ENCODE measurements at regions not wholly inside any gene's neighbourhood (a gene's known extent, or its start where the extent isn't known, plus 50 kb on each side); places are given as distances from the start of the nearest gene placed in this dataset.

- TF ChIP-seq TAF1 (IDR thresholded peaks at IDR 0.05; ENCODE audit: control insufficient read depth, extremely low read depth, insufficient read depth, low read length, severe bottlenecking) (no peak), NONO (IDR thresholded peaks at IDR 0.05; ENCODE audit: low read depth in 2 of 2, low read length in 1 of 2) (no peak), ZNF431 (CRISPR knock-in tag; IDR thresholded peaks at IDR 0.05) (no peak), ZNF253 (CRISPR knock-in tag; conservative IDR thresholded peaks at IDR 0.05) (no peak), E4F1 (CRISPR knock-in tag; IDR thresholded peaks at IDR 0.05; ENCODE audit: borderline replicate concordance) (no peak), MEIS2 (IDR thresholded peaks at IDR 0.05; ENCODE audit: partially characterized antibody) (no peak)
Measured at GRCh38 chr10:123269675-123270074, 115.5 kb downstream of the BUB3 start (continued).

DNA sequence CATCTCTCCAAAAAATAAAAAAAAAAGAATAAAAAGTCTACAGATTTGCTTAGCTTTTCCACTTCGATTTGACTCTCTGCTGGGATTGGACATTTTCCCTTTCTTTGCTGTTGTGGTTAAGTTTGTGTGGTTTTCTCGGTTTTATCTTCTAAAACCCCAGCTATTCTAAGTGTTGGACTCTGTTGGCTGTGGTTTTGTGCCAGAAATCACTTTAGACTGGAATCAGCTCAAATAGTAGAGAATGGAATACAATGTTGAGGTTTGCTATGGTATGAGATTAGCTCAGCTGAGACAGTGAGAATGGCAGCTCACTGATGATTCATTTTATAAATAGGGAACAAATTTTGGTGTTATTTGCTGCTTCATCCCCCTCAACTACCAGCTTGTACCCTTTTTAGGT lies 116.0 kb downstream of the BUB3 start:
- H3K36me3 ChIP-seq (ENCODE audit: control insufficient read depth, insufficient read depth, low read length) = no peaks in the 10 kb centered on the region
- intact Hi-C loops (cut with micrococcal nuclease) (loop anchor here (5.0 to 10.0 kb wide), 2 partner anchors 138 to 225 kb away; no protein-coding TSS in a partner anchor), in situ Hi-C loops (cut with MboI) (no loop called here)
- H3K79me2 ChIP-seq (ENCODE audit: control insufficient read depth, insufficient read depth, low read length) = no peaks in the 10 kb centered on the region
- H3K9ac ChIP-seq (ENCODE audit: insufficient read depth in 1 of 2, low read depth in 2 of 2, low read length in 2 of 2) = no peak overlapping the region
- H3K4me1 ChIP-seq (replicated peaks in 1 of 2; ENCODE audit: control insufficient read depth in 2 of 2, insufficient read depth in 2 of 2, low read length in 2 of 2) = no peaks in the 10 kb centered on the region
- DNase-seq (ENCODE audit: extremely low read depth in 1 of 4, low spot score in 3 of 4) (no peak), ATAC-seq (no peak), FAIRE-seq (no peak)
- no peak overlapping the region for H3K4me2 ChIP-seq (ENCODE audit: insufficient read depth, low read length)
- CTCF ChIA-PET (ENCODE audit: low intra/inter-chr PET ratio) = no interaction called here
- no peak overlapping the region for H2AFZ ChIP-seq (ENCODE audit: low read depth, low read length)
- no TSS peak for BruUV-seq (replicated peaks)
- H3K9me1 ChIP-seq (ENCODE audit: control insufficient read depth, insufficient read depth, low read length) = no peaks in the 10 kb centered on the region
- peaks cover 2 to 11% of the 10 kb centered on the region in 2 experiments; a peak in 3 of 5 replicates for H3K27me3 ChIP-seq (ENCODE audit: control insufficient read depth in 2 of 2, insufficient read depth in 2 of 2, low read length in 2 of 2)
- H4K20me1 ChIP-seq (replicated peaks; ENCODE audit: control insufficient read depth, insufficient read depth, low read length) = no peaks in the 10 kb centered on the region
- POLR2A ChIA-PET = interaction anchor here (0.7 kb wide), 1 partner anchor 80 kb away, joined by 4 read pairs; no protein-coding TSS in a partner anchor
- no peak overlapping the region for H3K27ac ChIP-seq (ENCODE audit: extremely low read depth, low read depth, low read length)
- WGBS (ENCODE audit: insufficient coverage, low coverage, missing lambda C conversion rate) = 0% methylated on average over 2 of the region's 2 CpGs
- no peaks in the 10 kb centered on the region for H3K9me3 ChIP-seq (replicated peaks; ENCODE audit: control insufficient read depth, insufficient read depth, low read depth, low read length)
- H3K4me3 ChIP-seq = no peak overlapping the region
- TF ChIP-seq, protein P1, sequence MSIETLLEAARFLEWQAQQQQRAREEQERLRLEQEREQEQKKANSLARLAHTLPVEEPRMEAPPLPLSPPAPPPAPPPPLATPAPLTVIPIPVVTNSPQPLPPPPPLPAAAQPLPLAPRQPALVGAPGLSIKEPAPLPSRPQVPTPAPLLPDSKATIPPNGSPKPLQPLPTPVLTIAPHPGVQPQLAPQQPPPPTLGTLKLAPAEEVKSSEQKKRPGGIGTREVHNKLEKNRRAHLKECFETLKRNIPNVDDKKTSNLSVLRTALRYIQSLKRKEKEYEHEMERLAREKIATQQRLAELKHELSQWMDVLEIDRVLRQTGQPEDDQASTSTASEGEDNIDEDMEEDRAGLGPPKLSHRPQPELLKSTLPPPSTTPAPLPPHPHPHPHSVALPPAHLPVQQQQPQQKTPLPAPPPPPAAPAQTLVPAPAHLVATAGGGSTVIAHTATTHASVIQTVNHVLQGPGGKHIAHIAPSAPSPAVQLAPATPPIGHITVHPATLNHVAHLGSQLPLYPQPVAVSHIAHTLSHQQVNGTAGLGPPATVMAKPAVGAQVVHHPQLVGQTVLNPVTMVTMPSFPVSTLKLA (conservative IDR thresholded peaks at IDR 0.05) = no peak
- TF ChIP-seq PURB (CRISPR knock-in tag; IDR thresholded peaks at IDR 0.05; ENCODE audit: low read depth) = no peak
